ENCODE measurements at regions not wholly inside any gene's neighbourhood (a gene's known extent, or its start where the extent isn't known, plus 50 kb on each side); places are given as distances from the start of the nearest gene placed in this dataset.

DNA sequence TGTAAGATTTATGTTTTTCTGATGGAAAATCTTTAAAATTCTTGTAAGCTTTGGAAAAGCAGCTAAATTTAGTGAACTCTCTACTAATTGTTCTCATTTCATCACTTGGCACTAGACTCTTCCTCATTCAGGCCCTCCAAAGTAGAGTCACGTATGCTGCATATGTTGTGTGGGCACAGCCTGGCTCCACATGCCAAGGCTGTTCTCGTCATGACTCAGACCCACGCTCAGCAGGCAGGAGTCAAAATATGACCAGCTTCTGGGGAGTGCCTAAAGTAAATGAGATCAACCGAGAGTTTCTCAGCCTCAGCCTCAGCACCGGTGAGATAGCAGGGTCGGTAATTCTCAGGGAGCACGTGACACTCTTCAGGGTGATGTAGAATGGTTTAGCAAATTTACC is 1672.9 kb downstream of the REEP3 start:
- H3K4me3 ChIP-seq (ENCODE audit: control insufficient read depth, low read depth, low read length), result no peak overlapping the region
- no peak for DNase-seq (ENCODE audit: low read depth)
- TF ChIP-seq, protein P1, sequence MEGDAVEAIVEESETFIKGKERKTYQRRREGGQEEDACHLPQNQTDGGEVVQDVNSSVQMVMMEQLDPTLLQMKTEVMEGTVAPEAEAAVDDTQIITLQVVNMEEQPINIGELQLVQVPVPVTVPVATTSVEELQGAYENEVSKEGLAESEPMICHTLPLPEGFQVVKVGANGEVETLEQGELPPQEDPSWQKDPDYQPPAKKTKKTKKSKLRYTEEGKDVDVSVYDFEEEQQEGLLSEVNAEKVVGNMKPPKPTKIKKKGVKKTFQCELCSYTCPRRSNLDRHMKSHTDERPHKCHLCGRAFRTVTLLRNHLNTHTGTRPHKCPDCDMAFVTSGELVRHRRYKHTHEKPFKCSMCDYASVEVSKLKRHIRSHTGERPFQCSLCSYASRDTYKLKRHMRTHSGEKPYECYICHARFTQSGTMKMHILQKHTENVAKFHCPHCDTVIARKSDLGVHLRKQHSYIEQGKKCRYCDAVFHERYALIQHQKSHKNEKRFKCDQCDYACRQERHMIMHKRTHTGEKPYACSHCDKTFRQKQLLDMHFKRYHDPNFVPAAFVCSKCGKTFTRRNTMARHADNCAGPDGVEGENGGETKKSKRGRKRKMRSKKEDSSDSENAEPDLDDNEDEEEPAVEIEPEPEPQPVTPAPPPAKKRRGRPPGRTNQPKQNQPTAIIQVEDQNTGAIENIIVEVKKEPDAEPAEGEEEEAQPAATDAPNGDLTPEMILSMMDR (IDR thresholded peaks at IDR 0.05; ENCODE audit: control insufficient read depth, insufficient read depth, low read depth, low read length, missing control alignments), result no peak

- H3K4me3 ChIP-seq (ENCODE audit: control insufficient read depth, low read depth, low read length), result no peak overlapping the region
- no peak for DNase-seq (ENCODE audit: low read depth)
- TF ChIP-seq, protein P1 (IDR thresholded peaks at IDR 0.05; ENCODE audit: control insufficient read depth, insufficient read depth, low read depth, low read length, missing control alignments), result no peak
Measured at GRCh38 chr10:65194555-65194954, 1673.4 kb downstream of the REEP3 start.

GRCh38 chr10:65196111-65196510 is 1674.9 kb downstream of the REEP3 start:
- no peak for DNase-seq (ENCODE audit: low read depth)
- TF ChIP-seq, protein P1 (IDR thresholded peaks at IDR 0.05; ENCODE audit: control insufficient read depth, insufficient read depth, low read depth, low read length, missing control alignments), result no peak
- no peak overlapping the region for H3K4me3 ChIP-seq (ENCODE audit: control insufficient read depth, low read depth, low read length)

DNA sequence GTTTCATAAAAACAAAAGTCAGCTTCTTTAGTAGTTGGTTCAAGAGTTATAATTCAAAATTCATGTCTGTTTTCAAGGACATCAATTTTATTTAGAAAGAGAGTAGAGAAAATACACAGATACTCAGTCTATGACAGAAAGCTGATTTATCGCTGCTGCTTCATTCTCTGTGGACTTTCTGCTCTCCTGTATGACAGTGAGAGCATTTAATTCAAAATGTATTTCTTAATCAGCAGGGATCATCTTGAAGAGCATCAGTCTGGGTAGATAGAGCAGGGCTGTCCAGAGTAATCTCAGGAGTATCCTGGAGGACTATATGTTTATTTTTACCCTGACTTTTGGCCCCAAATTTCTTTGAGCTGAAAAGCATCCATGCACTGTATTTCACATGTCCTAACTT is 1676.7 kb downstream of the REEP3 start:
- TF ChIP-seq, protein P1 (IDR thresholded peaks at IDR 0.05; ENCODE audit: control insufficient read depth, insufficient read depth, low read depth, low read length, missing control alignments), result no peak
- DNase-seq (ENCODE audit: low read depth), result no peak
- H3K4me3 ChIP-seq (ENCODE audit: control insufficient read depth, low read depth, low read length), result no peak overlapping the region

GRCh38 chr10:65201491-65201890 is 1680.3 kb downstream of the REEP3 start:
- DNase-seq (ENCODE audit: low read depth), result no peak
- TF ChIP-seq, protein P1 (IDR thresholded peaks at IDR 0.05; ENCODE audit: control insufficient read depth, insufficient read depth, low read depth, low read length, missing control alignments), result no peak
- H3K4me3 ChIP-seq (ENCODE audit: control insufficient read depth, low read depth, low read length), result no peak overlapping the region

- DNase-seq (ENCODE audit: low read depth), result no peak
- H3K4me3 ChIP-seq (ENCODE audit: control insufficient read depth, low read depth, low read length), result no peak overlapping the region
- TF ChIP-seq, protein P1 (IDR thresholded peaks at IDR 0.05; ENCODE audit: control insufficient read depth, insufficient read depth, low read depth, low read length, missing control alignments), result no peak
Measured at GRCh38 chr10:65204999-65205398, 1683.8 kb downstream of the REEP3 start.

DNA sequence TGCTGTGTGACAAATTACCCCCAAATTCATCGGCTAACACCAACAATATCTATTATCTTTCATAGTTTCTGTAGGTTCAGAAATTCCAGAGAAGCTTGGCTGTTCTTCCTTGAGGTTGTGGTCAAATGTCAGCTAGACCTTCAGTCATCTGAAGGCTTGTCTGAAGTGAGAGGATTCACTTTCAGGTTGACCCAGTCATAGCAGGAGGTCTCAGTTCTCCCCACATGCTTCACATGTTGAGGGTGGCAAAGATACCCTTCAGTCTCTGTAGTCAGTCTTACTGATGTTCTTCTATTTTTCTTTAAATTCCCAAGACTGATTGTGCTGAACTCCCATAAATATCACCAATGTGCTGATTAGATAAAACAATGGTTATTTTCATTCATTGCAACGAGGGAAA is 1692.0 kb downstream of the REEP3 start:
- DNase-seq (ENCODE audit: low read depth), result no peak
- TF ChIP-seq, protein P1 (IDR thresholded peaks at IDR 0.05; ENCODE audit: control insufficient read depth, insufficient read depth, low read depth, low read length, missing control alignments), result no peak
- H3K4me3 ChIP-seq (ENCODE audit: control insufficient read depth, low read depth, low read length), result no peak overlapping the region

All from AG09309 (cell line).